Suppressor macrophage treated with lipopolysaccharide for 4 hours (primary cell): ENCODE measurements at regions not wholly inside any gene's neighbourhood (a gene's known extent, or its start where the extent isn't known, plus 50 kb on each side); places are given as distances from the start of the nearest gene placed in this dataset.
"Not testable (repeated sequence)": the region's sequence is repeated elsewhere in the genome, so short reads cannot be mapped to it uniquely, and the experiment has no call there.

Experiments used
- DNase-seq: peaks from one replicate; pipeline ENCODE4 v3.0.0-alpha.2; 2020

DNA sequence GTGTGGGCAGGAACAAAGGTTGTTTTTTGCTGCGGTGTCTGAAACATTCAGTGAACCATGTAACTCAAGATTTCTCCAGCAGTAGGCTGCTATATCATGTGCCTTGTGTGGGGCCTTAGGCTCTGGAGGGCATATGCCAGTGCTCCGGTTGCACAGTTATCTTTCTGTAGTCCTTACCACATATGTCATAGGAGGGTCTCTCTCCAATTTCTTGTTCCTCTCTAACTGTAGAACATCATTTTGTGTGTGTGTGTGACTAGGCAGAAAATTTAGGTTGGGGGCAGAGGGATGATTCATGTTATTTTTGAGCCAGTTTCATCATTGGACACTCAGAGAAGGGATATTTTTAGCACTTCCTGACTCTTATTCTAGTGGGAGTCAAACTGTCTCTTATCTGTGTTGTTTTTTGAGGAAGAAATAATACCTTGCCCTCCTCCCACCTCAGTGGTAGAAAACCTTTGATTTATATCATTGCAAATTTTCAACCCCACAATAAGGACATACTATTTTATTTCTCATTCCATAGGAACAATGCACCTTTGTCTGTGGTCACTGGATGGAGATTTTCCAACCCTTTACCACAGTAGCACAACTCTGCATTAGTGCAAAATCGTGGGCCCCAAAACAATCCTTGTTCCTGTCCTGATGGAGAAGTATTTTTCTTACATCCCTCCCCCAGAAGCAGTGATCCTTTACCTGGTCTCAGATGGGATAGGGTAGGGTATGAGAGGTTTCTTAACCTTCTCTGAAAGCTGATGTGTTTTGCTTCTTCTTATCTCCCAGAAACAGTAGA is 113.9 kb downstream of the CCDC74A start:
- peak; percentile 27 for DNase-seq

DNA sequence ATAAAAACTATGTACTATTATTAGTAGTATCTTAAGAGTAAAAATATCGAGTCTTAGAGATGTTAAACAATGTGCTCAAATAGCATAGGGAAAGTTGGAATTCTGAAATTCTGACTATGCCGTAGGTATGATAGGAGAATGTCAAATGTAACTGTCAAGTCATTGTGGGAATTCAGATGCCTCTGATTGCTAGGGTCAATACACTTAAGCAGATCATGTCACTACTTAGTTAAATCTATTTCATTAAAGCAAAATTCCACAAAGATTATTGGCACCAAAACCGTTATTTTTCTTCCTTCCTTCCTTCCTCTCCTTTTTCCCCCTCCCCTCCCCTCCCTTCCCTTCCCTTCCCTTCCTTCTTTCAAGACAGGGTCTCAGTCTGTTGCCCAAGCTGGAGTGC is 115.5 kb downstream of the CCDC74A start:
- DNase-seq: not testable (repeated sequence)

DNA sequence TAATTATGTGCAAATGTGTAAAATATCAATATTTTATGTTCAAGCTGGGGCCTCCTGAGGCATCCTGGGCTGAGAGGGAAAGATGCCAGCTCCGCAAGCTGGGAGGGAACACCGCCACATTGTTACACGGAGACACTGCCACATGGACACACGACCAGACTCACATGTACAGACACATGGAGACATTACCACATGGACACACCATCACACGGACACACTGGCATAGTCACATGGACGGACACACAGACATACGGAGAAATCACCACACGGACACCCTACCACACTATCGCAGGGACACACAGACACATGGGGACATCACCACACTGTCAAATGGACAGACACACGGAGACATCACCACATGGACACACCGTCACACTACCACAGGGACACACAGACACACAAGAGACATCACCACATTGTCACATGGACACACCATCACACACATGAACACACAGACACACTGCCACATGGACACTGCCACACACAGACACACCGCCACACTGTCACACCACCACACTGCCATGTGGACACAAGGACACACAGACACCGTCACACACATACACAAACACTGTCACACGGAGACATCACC is 117.6 kb downstream of the CCDC74A start:
- DNase-seq: no peak

DNA sequence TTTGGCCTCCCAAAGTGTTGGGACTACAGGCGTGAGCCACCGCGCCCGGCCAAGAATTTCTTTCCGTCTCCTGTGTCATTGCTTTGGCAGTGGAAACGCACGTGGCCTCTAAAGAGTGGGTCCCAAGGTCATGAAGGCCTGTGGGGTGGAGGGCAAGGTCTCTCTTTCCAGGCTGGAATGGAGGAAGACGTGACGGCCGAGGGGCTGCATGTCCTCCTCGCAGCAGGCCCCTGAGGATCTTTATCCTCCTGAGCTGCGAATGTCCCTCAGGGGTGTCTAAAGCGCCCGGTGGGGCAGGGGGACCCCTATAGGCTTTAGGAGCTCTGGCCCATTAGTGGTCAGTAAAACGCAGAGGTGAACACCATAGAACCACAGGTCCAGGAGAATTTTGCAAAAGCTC is 118.5 kb downstream of the CCDC74A start:
- DNase-seq: not testable (repeated sequence)

DNA sequence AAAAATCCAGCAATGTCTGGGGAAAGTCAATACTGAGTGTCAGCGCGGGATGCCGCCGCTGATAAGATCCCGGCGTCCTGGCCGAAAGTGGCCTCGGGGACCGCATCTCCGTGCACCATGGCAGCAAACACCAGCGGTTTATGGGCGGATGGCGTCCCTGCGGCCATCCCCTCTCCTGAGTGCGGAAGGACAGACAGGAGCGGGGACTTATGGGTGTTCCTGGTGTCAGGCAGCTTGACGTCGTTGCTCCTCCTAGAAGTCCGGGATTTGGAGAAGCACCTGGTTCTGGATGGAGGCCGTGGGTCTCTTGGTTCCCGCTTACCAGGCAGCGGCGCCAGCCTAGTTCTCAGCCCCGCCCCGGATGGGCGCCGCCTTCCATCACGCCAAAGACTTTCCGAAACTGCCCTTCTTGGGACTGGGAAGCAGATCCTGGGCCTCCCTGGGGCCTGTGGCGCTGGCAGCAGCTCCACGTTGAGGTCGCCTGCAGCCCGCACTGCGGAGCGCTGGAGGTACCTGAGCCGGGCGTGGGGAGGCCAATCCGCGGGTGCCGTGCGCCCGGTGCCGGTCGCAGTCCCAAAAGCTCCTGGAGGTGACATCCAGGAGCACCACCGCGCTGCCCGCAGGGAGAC is 119.1 kb downstream of the CCDC74A start:
- DNase-seq: no peak

DNA sequence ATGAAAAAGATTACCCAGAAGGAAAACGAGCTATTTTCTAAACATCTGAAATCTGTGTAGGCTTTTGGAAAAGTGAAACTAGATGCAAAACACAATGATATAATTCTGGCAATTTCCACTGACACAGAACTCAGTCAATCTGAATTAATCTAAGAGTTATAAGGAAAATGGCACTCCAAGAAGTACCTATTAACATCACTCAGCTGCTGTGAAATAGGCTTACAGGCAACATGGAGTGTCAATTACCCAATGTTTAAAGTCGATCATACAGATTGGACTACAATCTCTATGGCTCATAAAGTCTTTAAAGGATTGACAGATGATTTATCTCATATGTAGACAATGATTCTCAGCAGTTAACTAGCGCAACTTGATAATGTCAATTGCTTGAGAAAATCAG is 120.9 kb downstream of the CCDC74A start:
- not testable (repeated sequence) for DNase-seq

DNA sequence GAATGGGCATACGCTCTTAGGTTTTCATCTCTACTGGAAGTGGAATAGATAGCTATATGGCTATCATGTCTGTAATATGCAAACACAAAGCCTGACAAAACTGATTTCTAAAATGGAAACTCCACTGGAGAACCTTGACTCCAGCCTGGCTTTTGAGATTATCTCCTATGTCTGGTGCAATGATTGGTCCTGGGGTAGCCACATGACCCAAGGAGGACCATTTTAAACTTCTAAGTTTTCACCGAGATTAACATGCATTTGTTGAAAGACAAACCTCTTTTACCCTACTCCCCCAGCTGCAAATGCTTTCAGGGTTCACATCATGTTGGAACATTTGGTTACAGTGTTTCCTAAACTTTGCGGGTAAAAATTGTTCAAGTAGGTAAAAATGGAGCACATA is 124.6 kb downstream of the CCDC74A start:
- DNase-seq: not testable (repeated sequence)

DNA sequence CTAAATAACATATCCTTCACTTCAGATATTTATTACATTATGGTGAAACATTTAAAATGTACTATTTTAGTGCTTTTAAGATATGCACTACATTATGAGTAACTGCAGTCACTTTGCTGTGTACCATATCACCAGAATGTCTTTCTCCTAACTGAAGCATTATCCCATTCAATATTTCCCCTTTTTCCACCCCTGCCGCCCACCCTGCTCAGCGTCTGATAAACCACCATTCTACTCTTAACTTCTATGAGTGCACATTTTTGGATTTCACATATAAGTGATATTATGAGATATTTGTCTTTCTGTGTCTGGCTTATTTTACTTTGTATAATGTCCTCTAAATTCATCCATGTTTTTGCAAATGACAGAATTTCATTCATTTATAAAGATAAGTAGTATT is 126.4 kb downstream of the CCDC74A start:
- DNase-seq: not testable (repeated sequence)

DNA sequence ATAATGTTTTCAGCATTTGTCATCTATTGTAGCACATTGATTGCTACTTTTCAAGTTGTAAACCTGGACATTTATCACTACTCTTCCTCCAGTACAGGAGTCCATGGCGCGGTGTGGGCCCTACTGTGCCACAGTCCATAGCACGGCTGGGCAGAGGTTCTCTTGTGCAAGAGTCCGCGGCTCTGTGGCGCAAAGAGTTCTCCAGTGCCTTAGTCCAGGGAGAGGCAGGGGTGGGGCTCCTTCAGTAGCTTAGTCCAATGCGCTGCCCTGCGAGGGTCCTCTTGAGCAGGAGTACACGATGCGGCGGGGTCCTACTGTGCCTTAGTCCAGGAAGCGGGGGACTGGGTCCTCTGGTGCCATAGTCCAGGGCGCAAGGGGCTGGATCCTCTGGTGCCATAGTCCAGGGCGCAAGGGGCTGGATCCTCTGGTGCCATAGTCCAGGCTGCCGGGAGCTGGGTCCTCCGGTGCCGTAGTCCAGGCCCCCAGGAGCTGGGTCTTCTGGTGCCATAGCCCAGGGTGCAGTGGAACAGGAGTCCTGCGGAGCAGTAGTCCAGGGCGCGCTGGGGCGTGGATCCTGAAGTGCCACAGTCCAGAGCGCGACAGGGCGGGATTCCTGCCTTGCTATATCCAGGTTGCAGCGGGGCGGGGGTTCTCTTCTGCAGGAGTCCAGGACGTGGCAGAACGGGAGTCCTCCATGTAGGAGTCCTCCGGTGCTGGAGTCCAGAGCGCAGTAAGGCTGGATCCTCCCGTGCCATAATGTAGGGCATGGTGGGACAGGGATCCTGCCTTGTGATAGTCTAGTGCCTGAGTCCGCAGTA is 129.3 kb downstream of the CCDC74A start:
- no peak for DNase-seq

DNA sequence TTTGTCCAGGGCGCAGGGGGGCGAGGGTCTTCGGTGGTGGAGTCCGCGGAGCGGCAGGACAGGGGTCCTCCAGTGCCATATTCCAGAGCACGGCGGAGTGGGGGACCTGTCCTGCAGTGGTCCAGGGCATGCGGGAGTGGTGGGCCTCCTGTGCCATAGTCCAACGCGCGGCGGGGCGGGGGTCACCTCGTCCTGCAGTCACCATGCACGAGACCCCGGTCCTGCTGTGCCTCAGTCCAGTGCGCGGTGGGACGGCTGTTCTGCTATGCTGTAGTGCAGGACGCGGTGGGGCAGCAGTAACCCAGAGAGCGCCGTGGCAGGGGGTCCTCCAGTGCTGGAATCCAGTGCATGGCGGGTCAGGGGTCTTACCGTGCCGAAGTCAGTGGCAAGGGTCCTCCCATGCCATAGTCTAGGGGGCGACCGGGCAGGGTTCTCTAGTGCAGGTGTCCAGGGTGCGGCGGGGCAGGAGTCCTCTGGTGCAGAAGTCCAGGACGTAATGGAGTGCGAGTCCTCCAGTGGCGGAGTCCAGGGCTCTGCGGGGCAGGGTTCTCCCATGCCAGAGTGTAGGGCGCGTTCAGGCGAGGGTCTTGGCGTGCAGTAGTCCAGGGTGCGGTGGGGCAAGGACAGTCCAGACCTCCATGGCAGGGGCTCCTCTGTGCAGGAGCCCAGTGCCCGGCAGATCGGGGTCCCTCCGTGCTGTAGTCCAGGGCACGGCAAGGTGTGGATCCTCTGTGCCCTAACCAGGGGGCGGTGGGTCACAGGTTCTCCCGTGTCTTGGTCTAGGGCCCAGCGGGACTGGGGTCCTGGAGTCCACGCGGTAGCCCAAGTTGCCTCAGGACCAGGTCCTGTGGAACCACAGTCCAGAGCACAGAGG is 130.4 kb downstream of the CCDC74A start:
- DNase-seq: no peak

DNA sequence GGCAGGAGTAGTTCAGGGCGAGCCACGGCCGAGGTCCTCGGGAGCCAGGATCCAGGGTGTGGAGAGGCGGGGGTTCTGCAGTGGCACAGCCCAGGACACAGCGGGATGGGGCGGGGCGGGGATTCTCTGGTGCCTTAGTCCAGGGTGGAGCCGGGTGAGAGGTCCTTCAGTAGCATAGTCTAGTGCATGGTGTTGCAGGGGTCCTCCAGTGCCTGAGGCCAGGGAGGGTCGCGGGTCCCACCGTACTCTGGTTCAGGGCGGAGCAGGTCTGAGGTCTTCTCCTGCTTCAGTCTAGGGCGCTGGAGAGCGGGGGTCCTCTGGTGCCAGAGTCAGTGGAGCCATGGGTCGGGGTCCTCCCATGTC is 131.1 kb downstream of the CCDC74A start:
- no peak for DNase-seq

DNA sequence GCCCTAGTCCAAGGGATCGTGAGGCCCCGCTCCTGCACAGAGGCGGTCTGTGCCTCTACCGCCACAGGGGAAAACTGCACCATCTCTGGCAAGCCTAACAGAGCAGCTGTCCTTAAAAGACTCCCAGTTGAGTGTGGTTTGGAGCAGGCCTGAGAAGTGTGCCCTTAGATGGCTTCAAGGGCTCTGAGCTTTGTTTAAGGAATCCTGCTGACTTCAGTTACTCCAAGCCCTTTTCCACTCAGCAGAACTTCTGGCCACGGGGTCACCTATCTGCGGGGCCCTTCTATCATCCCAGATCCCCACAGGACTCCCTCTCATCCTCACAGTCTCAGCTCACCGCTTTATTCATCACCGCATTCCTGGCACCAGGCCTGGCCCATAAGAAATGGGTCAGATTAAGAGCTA is 131.5 kb downstream of the CCDC74A start:
- DNase-seq: no peak

DNA sequence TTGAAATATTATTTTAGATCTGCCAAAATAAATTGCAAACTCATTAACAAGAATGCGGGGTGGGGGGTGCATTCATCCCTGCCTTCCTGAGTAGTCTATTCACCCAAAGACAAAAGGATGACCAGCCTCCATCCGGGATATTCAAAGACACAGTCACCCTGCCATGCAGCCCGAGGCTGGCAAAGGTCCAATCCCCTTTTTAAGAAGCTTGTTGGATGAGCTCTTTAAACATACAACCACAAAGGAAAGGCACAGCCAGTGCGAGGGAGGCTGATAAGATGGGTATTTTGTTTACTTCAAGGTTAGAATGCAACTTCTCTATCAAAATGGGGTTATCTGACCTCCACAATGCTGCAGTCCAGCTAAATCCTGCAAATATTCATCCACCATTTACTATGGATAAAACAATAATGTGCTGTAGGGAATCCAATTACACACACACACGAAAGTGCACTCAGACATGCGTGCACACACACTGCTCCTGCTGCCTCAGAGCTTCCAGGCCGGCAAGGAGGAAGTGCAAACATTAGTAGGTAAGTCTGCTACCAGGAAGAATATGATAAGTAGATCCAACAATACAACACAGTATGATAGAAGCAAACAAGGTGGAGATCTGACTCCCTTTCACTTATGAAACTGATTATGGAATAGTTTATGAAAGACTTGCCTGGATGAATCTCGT is 133.6 kb downstream of the CCDC74A start:
- not testable (repeated sequence) for DNase-seq

DNA sequence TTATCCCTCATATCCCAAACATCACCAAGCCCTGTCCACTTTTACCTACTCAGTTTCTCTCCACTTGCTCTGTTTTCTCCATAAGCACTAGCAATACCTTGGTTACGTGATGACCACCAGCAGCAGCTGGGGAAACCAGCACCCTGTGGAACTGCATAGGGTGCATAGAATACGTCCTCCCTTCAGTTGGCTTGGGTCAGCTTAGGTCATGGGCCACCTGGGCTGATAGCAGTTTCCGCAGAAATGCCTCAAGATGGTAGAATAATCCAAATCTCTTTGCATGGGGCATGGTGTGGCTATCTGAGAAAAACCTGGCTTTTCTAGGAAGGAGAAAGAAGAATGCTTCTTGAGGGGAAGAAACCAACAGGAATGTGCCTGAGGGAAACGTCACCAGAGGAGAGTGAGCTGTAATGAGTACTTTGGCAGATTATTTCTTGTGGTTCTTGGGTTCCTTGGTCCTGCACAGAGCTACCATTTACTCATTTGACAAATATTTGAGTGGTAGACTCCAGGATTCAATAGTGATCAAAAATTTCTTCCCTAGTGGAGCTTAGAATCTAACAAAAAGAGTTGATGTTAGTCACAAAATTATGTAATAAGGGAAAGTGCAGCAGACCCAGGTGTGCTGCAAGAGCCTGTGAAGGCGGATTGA is 134.3 kb downstream of the CCDC74A start:
- DNase-seq: not testable (repeated sequence)

DNA sequence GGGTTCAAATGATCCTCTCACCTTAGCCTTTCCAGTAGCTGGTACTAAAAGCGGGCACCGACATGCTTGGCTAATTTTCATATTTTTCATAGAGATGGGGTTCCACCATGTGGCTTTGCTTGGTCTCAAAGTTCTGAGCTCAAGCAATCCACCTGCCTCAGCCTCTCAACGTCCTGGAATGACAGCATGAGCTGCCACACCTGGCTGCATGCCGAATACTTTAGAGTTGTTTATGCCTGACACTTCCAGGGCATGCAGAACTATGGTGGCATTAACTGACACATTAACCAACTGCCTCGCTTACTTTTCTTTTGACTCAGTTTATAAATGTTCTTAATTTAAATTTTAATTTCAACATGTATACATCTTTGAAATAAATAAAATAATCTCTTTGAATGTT is 135.8 kb downstream of the CCDC74A start:
- DNase-seq: not testable (repeated sequence)

DNA sequence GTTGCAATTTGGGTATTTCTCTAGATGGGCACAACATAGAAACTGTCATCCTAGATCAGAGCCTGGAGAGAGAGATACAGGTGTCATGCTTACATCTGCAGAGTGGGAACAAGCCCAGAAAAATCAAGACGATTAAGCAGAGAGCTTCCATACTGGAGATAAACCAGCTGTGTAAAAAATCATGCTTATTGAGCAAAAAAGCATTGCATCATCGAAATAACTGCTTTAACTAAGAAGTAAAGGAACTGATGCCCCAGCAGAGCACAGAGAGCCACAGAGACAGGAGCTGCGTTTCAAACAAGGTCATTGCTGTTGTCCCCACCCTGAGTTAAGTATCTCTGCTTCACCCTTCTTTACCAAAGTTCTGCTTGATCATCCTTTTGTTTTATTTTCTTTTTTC is 138.0 kb downstream of the CCDC74A start:
- DNase-seq: peak; percentile 43

DNA sequence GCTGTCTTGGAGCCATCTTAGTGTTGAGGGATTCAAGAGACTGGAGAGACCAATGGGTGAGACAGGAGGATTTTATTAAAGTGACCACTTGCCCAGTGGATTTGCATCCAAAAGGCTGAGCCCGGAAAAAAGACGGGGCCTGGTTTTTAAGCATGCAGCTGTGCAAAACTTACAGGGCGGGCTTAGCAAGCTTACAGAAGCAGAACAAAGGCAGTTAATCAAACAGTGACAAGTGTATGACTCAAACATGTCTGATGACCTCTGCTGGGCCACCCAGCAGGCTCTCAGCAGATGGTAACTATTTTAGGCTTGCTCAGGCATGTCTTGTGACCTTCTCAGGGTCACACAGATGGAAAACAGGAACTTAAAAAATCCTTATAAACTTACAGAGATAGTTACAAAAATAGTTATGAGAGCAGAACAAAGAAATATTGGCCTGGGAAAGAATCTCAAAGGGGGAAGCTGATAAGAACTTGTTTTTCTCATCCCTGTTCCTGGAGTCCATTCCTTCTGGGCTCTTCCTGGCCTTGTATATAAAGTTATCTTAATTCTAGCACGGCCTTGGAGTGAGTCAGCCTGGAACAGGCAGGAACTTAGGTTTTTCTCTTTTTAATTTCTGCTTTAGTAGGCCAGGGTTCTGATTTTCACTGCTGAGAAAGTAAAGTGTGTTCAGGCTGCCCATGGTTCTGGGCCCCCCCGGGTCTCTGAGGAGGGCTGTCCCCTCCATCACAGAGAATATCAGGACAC is 141.3 kb downstream of the CCDC74A start:
- peak; percentile 89 for DNase-seq

DNA sequence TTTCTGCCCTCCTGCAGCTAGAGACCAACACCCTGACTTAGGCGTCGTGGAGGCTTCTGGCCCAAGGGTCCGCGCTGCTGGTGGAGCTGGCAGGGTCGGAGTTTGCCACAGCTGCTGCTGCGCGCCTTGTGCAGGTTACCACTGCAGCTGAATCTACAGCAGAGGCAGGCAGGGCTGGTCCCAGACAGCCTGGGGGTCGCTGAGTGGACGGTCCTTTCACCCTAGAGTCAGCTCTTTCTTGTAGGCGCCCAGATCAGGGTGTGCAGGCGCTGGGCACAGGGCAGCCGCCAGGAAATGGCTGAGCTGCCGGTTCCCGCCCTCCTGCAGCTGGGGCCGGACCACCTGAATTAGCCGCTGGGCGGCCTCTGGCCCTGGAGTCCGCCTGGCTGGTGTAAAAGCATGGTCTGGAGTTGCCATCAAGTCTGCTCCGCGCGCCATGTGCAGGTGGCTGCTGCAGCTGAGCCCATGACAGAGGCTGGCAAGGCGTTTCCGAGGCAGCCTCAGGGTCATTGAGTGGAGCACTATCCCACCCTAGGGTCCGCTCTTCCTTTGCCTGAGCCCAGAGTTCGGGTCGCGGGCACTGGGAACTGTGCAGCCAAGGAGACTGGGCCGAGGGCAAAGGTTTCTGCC is 144.3 kb downstream of the CCDC74A start:
- DNase-seq: not testable (repeated sequence)

DNA sequence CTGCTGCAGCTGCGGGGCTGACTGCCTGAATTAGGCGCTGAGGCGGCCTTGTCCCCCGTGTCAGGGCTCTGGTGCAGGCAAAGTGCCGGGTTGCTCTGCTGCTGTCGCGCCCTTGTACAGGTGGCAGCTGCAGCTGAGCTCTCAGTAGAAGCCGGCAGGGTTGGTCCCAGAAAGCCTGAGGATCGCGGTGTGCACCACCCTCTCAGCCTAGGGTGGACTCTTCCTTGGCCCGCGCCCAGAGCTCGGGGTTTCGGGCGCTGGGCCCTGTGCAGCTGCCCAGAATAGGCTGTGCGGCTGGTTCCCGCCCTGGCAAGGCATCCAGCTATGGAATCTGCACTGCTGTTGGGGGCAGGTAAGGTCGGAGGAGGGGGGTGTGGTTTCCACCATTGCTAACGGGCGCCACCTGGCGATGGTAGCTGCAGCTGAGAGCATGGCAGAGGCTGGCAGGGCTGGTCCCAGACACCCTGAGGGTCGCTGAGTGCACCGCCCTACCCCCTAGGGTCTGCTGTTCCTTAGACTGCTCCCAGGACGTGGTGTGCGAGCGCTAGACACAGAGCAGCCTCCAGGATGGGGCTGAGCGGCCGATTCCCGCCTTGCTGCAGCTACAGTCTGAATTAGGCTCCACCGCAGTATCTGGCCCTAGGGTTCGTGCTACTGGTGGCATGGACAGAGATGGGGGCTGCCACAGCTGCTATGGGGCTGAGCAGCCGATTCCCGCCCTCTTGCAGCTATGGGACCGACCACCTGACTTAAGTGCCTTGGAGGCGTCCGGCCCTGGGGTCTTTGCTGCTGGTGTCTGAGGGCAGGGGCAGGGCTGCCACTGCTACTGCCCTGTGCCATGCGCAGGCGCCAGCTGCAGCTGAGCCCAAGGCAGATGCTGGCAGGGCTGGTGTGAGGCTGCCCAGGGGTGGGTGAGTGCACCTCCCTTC is 145.0 kb downstream of the CCDC74A start:
- peak; percentile 29 for DNase-seq
